GM10266 (cell line): ENCODE measurements at regions not wholly inside any gene's neighbourhood (a gene's known extent, or its start where the extent isn't known, plus 50 kb on each side); places are given as distances from the start of the nearest gene placed in this dataset.

Experiments
- DNase-seq: peaks from one replicate; pipeline ENCODE4 v3.0.0; 2012; ENCODE audit errors: extremely low spot score
- CTCF ChIP-seq: IDR thresholded peaks from 2 replicates; pipeline ENCODE4 v1.5.1; 2012; ENCODE audit warnings: mild to moderate bottlenecking, low read depth; ENCODE audit not compliant: control insufficient read depth, insufficient read depth; ENCODE audit errors: missing control alignments

GRCh38 chr6:16842676-16843075 lies 81.4 kb upstream of the ATXN1 start:
- no peak for DNase-seq
- TF ChIP-seq CTCF = no peak

DNA sequence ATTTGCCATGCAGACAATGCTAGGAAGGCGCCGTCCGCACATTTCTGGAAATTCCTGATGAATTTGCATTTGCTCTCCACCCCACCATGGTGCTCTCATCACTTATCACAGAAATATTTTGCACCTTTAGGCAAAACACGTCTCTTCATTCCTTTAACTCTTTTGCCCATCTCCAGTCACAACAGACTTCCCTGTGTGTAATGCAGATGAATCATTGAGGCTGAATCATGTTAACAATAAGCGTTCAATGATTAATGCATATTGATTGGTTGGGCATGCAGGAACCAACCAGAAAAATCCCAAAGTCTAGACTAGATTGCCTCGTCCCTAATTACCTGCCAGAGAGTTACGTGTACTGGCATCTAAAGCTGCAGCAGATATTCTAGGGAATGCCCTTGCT lies 80.0 kb upstream of the ATXN1 start:
- TF ChIP-seq CTCF = no peak

GRCh38 chr6:16840725-16841124 lies 79.5 kb upstream of the ATXN1 start:
- TF ChIP-seq CTCF = no peak
- DNase-seq = peak; percentile 41

More for the DNA sequence above, 80.0 kb upstream of the ATXN1 start:
- DNase-seq = no peak

DNA sequence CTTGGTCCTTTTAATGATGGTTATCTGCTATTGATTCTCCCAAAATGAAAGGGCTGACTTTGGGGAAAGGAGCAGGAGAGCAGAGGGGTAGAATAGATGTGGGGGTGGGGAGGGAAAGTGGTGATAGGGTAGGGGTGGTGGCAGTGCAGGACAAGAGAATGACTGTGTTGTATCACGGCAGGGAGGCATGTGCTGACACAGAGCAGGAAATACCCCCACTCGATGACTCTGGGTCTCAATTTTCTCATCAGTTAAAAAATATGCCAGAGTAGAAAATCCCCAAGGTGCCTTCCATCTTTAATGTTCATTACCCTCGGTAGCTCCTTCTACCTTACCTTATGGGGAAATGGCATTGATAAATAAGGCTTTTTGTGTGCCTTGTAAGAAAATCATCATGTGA lies 79.0 kb upstream of the ATXN1 start:
- TF ChIP-seq CTCF = no peak

GRCh38 chr6:16839631-16840179 lies 78.4 kb upstream of the ATXN1 start:
- no peak for DNase-seq

More for the DNA sequence above, 79.0 kb upstream of the ATXN1 start:
- peak; percentile 23 for DNase-seq

DNA sequence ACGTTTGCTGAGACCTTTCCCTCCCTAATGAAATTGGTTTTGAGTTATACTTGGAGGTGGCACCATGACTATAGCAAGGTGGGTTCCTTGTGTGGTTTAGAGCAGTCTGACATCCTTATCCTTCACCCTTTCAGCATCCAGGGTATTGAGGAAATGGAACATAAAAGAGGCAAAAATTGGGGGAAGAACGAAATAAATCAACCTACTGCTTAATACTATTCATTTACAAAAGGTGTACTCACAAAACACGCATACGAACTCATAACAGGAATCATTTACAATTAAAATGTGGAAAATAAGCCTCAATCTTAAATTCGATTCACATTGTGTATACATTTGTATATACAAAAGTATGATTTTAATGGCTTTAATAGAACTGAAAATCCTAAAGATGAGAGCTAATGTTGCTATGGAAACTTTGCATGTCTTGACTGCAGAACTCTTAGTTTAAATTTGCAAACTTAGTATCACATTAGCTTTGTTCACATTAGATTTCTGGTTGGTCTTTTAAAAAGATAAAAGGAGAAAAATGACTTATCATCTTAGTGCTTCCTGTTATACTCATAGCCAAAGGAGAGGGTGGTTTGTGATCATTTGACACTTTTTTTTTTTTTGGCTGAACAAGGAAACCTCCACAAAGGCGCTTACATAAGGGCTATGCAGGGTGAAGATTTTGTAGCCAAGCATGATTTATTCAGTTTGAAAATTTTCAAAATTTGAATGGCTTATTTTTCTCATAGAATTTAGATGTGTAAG lies 76.1 kb upstream of the ATXN1 start:
- peak; percentile 6 for DNase-seq
- no peak for TF ChIP-seq CTCF

More at GRCh38 chr6:16839631-16840179, 78.4 kb upstream of the ATXN1 start:
- no peak for TF ChIP-seq CTCF
